ENCODE measurements at regions not wholly inside any gene's neighbourhood (a gene's known extent, or its start where the extent isn't known, plus 50 kb on each side); places are given as distances from the start of the nearest gene placed in this dataset.

DNA sequence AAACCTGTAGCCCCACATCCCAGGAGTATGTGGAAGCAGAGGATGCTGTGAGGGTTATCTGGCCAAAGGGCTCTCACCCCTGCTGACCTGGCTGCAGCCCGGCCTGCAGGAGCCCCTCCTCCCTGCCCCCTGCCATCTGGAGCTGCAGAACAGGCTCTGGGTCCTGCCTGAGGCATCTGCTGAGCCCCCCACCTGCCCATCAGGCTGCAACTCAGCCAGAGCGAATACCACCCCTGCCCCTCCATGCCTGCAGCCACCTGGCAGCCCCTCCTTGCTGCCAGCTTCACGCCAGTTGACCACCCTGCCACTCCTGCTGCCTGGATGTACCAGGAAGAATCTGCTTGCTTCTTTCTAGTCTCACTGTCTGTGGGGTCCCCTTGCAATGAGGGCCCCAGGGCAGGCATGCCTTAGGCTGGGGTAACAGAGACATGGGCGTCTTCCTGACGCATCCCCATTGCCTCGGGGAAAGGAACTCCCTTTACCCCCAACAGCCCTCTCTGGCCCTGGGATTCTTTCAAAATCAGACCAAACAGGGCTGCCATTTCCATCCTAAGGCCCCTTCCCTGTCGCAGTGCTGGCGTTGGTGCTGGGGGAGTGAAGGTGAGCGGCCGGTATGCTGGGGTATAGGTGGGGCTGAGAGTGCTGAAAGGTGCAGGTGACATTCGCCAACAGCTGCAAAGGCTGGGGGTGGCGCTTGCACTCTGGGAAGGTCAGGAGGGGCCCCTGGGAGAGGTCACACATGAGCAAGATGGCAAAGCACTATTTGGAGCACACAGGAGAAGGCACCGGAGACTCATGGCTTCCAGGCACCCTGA lies 1334.6 kb downstream of the TBC1D22A start:
- no peak for DNase-seq (ENCODE audit: low spot score)

DNA sequence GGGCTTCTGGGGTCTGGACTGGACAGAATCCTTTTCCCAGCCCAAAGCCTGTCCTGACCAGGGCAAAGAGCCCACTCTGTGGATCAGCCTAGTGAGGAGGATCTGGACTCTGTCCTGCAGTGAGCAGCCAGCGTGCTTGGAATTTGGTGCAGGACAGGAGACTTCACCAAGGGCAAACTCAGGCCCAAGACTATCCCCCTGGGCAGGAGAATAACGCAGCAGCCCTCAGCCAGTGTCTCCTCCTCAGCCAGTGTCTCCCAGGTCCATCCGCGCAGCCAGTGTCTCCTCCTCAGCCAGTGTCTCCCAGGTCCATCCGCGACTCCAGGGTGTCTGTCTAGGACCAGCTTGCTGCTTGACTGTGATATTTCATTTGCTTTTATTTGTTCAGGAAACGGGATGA lies 1334.0 kb downstream of the TBC1D22A start:
- DNase-seq (ENCODE audit: low spot score), result no peak

GRCh38 chr22:48093981-48094380 lies 1331.5 kb downstream of the TBC1D22A start:
- DNase-seq (ENCODE audit: low spot score), result no peak

GRCh38 chr22:48092866-48093265 lies 1330.4 kb downstream of the TBC1D22A start:
- DNase-seq (ENCODE audit: low spot score), result no peak

DNA sequence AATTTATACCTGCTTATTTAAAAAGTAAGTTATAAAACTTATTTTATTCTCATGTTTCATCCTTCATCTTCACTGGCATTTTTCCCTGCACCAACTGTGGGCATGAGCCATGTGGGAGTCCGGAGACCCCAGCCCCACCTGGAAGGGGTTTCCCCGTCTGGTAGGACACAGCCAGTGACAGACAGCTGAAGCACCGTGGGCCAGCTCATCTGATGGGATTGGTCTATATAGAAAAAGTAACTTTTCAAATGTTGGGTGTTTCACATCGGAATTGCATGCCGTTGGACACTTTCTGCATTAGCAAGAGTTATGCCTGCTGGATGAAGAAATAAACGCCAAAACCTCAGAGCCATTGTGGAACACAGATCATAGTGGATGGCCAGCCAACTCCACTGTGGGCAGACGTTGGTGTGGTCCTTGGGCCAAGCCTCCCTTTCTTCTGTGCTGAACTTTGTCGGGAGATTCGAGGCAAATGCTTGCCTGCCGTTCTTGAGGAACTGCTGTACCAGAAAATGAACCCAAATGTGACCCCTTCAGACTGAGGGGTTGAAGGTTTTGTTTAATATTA lies 1329.3 kb downstream of the TBC1D22A start:
- DNase-seq (ENCODE audit: low spot score), result no peak

GRCh38 chr22:48091060-48091650 lies 1328.7 kb downstream of the TBC1D22A start:
- DNase-seq (ENCODE audit: low spot score), result no peak

- DNase-seq (ENCODE audit: low spot score), result no peak
Measured at GRCh38 chr22:48090332-48090672, 1327.9 kb downstream of the TBC1D22A start.

DNA sequence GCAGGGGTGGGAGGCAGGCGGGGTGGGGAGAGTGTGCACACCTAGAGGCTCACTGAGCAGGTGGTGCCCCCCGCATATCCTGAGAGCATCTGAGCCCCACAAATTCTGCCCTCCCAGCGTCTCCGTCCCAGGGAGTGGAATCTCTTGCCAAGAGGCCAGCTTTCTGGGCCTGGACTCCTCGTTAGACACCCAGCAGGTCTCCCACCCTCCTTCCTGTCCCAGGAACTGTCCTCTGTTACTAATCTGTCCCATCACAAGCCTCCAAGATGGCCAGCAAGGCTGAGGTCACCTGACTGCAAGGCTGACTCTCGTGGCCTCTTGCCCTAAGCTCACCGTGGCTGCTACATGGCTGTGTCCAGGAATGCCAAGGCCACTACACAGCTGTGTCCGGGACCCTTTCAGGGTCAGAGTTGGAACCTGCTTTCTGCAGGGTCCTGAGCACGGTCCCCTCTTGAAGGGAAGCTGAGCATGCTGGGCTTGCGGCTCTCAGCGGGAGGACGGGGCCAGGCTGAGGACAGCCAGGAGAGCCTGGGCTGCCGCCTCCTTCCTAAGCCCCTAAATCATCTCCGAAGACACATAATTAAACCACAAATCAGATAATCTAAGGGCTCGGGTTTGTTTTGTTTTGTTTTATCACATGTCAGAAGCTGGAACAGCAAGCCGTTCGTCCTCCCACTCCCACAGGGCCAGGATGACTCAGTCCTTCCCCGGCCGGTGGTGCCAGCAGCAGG lies 1327.3 kb downstream of the TBC1D22A start:
- DNase-seq (ENCODE audit: low spot score), result peak; percentile 67

DNA sequence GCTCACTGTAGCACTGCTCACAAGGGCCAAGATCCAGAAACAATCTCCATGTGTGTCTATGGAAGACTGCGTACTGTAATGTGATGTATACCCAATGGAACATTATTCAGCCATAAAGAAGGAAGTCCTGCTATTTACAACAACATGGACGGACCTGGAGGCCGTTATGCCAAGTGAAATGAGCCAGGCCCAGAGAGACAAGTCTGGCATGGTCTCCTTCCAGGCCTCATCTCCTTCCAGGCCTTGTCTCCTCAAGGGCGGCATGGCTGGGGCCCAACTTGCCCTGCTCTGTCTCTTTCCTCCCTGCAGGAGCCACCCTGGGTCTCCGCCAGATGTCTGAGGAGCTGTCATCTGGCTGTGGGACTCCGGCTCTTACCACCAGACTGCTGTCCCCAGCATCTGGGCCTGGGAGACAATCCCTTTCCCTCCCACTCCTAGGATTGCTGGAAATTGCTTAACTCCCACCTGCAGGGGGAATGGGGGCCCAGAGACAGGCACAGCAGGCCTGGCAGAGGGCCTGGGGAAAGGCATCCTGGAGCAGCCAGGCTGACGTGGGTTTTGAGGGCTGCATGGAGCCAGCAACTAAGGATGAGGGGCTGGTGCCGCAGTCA lies 1326.6 kb downstream of the TBC1D22A start:
- no peak for DNase-seq (ENCODE audit: low spot score)

DNA sequence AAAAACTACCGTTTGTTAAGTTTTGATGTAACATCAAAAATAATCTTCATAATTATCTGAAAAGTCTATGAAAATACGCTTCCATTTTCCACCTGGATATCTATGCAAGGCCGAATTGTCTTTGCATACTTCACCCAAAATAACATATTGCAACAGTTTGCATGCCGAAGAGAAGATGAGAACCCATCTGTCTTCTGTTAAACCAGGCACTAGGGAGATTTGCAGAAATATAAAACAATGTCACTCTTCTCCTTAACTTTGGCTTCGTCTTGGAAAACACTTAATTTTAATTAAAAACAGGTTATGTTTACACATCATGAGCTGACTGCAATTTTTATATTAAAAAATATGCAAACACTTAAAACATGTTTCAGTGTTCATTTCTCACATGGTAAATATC lies 1325.8 kb downstream of the TBC1D22A start:
- DNase-seq (ENCODE audit: low spot score), result no peak

GRCh38 chr22:48085901-48086645 lies 1323.6 kb downstream of the TBC1D22A start:
- no peak for DNase-seq (ENCODE audit: low spot score)

- no peak for DNase-seq (ENCODE audit: low spot score)
Measured at GRCh38 chr22:48084729-48085050, 1322.2 kb downstream of the TBC1D22A start.

DNA sequence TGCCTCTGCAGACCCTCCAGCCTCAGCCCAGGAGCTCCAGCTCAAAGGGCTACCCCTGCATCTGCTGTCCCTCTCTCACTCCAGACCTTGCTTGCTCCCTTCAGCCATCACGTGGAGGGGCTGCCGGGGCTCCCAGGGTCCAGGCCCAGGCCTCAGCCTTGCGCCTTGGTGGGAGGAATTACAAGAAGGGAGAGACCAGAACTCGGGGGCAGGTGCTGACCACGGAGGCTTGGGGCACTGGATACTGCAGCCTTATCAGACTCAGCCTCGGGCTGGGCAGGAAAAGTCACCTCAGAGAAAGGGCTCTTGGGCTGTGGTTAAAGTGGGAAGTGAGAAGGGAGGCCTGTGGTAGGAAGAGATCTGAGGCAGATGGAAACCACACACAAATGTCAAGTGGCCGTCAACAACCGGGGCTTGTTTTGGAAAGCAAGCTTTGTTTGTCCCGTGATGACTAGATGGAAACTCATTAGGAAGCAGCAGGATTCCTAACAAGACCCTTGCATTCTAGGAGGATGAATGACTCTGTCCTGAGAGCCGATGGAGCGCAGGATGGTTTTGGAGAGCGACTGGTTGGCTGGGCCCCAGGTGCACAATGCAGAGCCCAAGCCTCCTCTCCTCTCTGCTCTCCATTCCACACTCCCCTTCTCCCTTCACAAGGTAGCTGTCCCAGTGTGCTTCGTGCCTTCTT lies 1321.7 kb downstream of the TBC1D22A start:
- DNase-seq (ENCODE audit: low spot score), result no peak

- DNase-seq (ENCODE audit: low spot score), result no peak
Measured at GRCh38 chr22:48083502-48083901, 1321.1 kb downstream of the TBC1D22A start.

- DNase-seq (ENCODE audit: low spot score), result no peak
Measured at GRCh38 chr22:48082284-48082683, 1319.8 kb downstream of the TBC1D22A start.

DNA sequence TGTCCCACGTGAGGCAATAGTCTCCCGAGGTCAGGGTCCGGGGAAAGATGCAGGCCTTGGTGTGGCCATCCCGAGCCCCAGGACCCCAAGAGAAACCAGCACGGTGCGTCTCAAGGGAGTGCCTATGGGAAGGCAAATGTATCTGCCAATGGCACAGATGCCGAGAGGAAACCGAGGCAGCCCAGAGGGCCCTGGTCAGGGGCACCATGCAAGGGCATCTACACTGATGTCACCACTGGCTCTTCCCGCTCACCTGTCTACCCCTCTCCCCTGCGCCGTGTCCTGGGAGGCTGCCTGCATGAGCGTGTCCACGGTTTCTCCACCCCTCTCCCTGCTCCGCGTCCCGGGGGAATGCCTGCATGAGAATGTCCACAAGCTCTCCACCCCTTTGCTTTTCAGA lies 1318.8 kb downstream of the TBC1D22A start:
- no peak for DNase-seq (ENCODE audit: low spot score)

GRCh38 chr22:48080316-48081165 lies 1318.1 kb downstream of the TBC1D22A start:
- DNase-seq (ENCODE audit: low spot score), result no peak

- no peak for DNase-seq (ENCODE audit: low spot score)
Measured at GRCh38 chr22:48079505-48080290, 1317.2 kb downstream of the TBC1D22A start.

DNA sequence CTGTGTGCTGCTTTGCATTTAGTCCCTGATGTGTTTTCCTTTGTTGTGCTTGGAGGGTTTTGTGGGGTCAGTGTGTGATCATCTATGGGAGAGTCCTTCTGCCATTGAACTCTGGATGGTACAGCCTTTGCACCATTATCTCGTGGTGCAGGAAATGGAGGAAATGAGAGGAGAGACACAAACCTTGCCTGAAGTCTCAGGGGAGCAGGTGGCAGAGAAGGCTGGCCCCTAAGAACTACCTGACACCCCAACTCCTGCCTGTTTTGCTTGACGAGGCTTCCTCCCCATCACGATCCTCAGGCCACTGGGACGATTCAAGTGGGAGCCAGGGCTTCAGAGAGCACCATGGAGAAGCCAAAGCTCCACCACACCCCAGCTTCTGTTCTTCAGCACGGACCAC lies 1316.4 kb downstream of the TBC1D22A start:
- no peak for DNase-seq (ENCODE audit: low spot score)

DNA sequence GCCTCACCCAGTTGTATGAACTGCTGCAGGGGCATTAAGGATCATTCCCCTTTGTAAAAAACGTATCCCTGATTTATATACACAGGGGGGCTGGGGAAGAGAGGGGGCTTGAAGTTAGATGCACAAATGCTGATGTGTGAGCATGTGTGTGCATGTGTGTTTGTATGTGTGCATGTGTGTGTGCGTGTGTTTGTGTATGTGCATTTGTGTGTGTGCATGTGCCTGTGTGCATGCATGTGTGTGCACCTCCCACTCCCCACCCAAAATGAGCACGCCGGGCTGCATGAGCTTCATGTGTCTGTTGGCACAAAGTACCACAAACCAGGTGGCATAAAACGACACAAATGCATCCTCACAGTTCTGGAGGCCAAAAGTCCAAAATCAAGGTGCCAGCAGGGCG lies 1315.2 kb downstream of the TBC1D22A start:
- no peak for DNase-seq (ENCODE audit: low spot score)
